ENCODE measurements at regions not wholly inside any gene's neighbourhood (a gene's known extent, or its start where the extent isn't known, plus 50 kb on each side); places are given as distances from the start of the nearest gene placed in this dataset.

DNA sequence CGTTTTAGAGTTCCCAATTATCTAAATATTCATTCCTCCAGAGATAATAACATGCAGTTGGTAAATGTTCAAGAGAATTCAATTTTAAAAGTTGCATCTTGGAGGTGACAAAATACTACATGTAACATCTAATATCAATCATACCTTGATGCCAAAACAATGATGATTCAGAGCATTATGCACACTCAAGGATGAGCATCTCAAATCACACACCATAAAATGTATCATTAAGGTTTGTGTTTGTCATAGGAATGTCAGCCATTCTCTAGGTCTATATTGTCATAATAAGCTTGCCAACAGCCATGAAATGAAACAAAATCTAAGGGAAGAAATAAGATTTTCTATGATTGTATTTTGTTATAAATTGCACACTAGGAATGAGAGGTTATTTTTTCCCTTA lies 1667.0 kb downstream of the DPP10 start:
- Histone ChIP-seq H4K8ac (ENCODE audit: extremely low read depth, insufficient read depth, low read length) (no peak overlapping the region), H3K4ac (replicated peaks; ENCODE audit: insufficient read length, low read depth, low read length) (no peak overlapping the region), H3K14ac (ENCODE audit: insufficient read length) (no peak overlapping the region), H2BK120ac (replicated peaks; ENCODE audit: low read depth, low read length) (no peak overlapping the region), H3K23me2 (ENCODE audit: low read depth, low read length) (no peaks in the 10 kb centered on the region), H4K91ac (replicated peaks; ENCODE audit: insufficient read length, low read length) (no peak overlapping the region), H3K79me1 (ENCODE audit: low read depth, low read length) (no peaks in the 10 kb centered on the region), H3K4me1 (replicated peaks in 1 of 4; ENCODE audit: control insufficient read depth in 3 of 4, insufficient read depth in 4 of 4, low read length in 3 of 4) (no peaks in the 10 kb centered on the region), H4K5ac (ENCODE audit: insufficient read length, low read depth, low read length) (no peak overlapping the region), H2BK15ac (ENCODE audit: low read length) (no peak overlapping the region), H3K4me3 (ENCODE audit: extremely low read depth in 1 of 4, insufficient read depth in 2 of 4, low read depth in 3 of 4, low read length in 4 of 4) (no peak overlapping the region), H3K9ac (replicated peaks in 1 of 4; ENCODE audit: extremely low read depth in 1 of 4, low read depth in 3 of 4, low read length in 3 of 4) (no peak overlapping the region), H3K56ac (replicated peaks; ENCODE audit: insufficient read length, low read depth, low read length) (no peak overlapping the region), H2BK20ac (ENCODE audit: low read length) (no peak overlapping the region), H3K4me2 (ENCODE audit: insufficient read depth in 1 of 2, low read depth in 2 of 2, low read length in 2 of 2) (no peak overlapping the region), H3K36me3 (ENCODE audit: control insufficient read depth in 2 of 4, insufficient read depth in 4 of 4, low read length in 3 of 4) (no peaks in the 10 kb centered on the region), H3K27me3 (replicated peaks in 1 of 4; ENCODE audit: control insufficient read depth in 3 of 4, extremely low read depth in 1 of 4, insufficient read depth in 3 of 4, low read length in 3 of 4) (no peaks in the 10 kb centered on the region), H2AK5ac (ENCODE audit: low read depth, low read length) (no peak overlapping the region), H3K18ac (ENCODE audit: extremely low read depth, low read length) (no peak overlapping the region), H2BK12ac (ENCODE audit: low read depth, low read length) (no peak overlapping the region), H3K27ac (ENCODE audit: low read depth, low read length) (no peak overlapping the region), H4K20me1 (replicated peaks in 1 of 2; ENCODE audit: control insufficient read depth in 1 of 2, insufficient read depth in 2 of 2, low read length in 2 of 2) (no peaks in the 10 kb centered on the region), H2BK5ac (ENCODE audit: low read depth, low read length) (no peak overlapping the region), H3K9me3 (ENCODE audit: insufficient read depth in 2 of 2, low read depth in 1 of 2, low read length in 1 of 2) (0 out of 4 replicates have a peak, but pooled peaks cover 0 to 3% of the 10 kb centered on the region in 2 experiments), H3K79me2 (ENCODE audit: control insufficient read depth in 1 of 2, insufficient read depth in 2 of 2, low read length in 2 of 2) (no peaks in the 10 kb centered on the region), H2AFZ (ENCODE audit: low read length) (no peak overlapping the region), H3K23ac (ENCODE audit: insufficient read length) (no peak overlapping the region)
- DNase-seq (ENCODE audit: low read depth in 1 of 2, low spot score in 2 of 2) = no peak
- WGBS, 2 experiments (ENCODE audit: extremely low coverage in 1 of 2, insufficient coverage in 1 of 2, insufficient read length in 1 of 2, insufficient replicate concordance in 2 of 2, low coverage in 1 of 2, low lambda C conversion rate in 2 of 2, missing lambda C conversion rate in 1 of 2) = 85% methylated on average over 1 of the region's 1 CpG; no CpG with 5 or more reads in 1 of the 2 experiments
- FAIRE-seq = no peak
- CTCF ChIA-PET (ENCODE audit: partially characterized antibody) = interaction anchor here (0.7 to 2.8 kb wide), 2 partner anchors 9 to 12 kb away, joined by 3 to 11 read pairs; no protein-coding TSS in a partner anchor
- POLR2A ChIA-PET (ENCODE audit: partially characterized antibody) = no interaction called here
- TF ChIP-seq KDM4A (IDR thresholded peaks at IDR 0.05; ENCODE audit: low read depth, low read length, severe bottlenecking) = no peak
- no peak for TF ChIP-seq SAP30 (IDR thresholded peaks at IDR 0.05; ENCODE audit: insufficient read depth, insufficient replicate concordance, low read length)
- TF ChIP-seq GABPA (IDR thresholded peaks at IDR 0.05; ENCODE audit: borderline replicate concordance, insufficient read depth, low read length) = no peak
- TF ChIP-seq TCF12 (IDR thresholded peaks at IDR 0.05; ENCODE audit: low read depth, low read length) = no peak
- TF ChIP-seq, protein P1, sequence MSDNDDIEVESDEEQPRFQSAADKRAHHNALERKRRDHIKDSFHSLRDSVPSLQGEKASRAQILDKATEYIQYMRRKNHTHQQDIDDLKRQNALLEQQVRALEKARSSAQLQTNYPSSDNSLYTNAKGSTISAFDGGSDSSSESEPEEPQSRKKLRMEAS (IDR thresholded peaks at IDR 0.05) = no peak
- no peak for TF ChIP-seq EGR1 (IDR thresholded peaks at IDR 0.05; ENCODE audit: borderline replicate concordance, low read depth, low read length)
- no peak for TF ChIP-seq ZNF274 (IDR thresholded peaks at IDR 0.05; ENCODE audit: borderline replicate concordance, extremely low read depth, low read length)

Data from H1 (cell line).